ENCODE measurements at regions not wholly inside any gene's neighbourhood (a gene's known extent, or its start where the extent isn't known, plus 50 kb on each side); places are given as distances from the start of the nearest gene placed in this dataset.

- TF ChIP-seq CTCF (IDR thresholded peaks at IDR 0.05) (no peak), POLR2A (IDR thresholded peaks at IDR 0.05) (no peak)
Measured at GRCh38 chrX:39220952-39221351, 419.7 kb downstream of the MID1IP1 start.

Measured in ovary (tissue), 3 donors.